SK-N-SH (cell line): ENCODE measurements at regions not wholly inside any gene's neighbourhood (a gene's known extent, or its start where the extent isn't known, plus 50 kb on each side); places are given as distances from the start of the nearest gene placed in this dataset.

Source experiments
- CTCF ChIA-PET: fragments of 300-600, 350-600 bp; formaldehyde crosslinking; extraction: SDS; loops from one replicate; lab custom pipeline; 2021; lab: Yijun Ruan, JAX
- POLR2A ChIA-PET: fragments of 350-600 bp; sonication (Branson Sonifier 250); formaldehyde crosslinking; extraction: SDS; loops from one replicate; lab custom pipeline; 2020; ENCODE audit warnings: antibody characterized with exemption, inconsistent platforms; lab: Yijun Ruan, JAX
- DNase-seq: peaks from one replicate; pipeline ENCODE4 v3.0.0; 2012
- H2AFZ ChIP-seq: fragments of 200-600 bp; sonication (generic); 2 replicates; pipeline ENCODE4 v1.8.1; 2016; ENCODE audit warnings: antibody characterized with exemption, mild to moderate bottlenecking, low read depth
- H3F3A ChIP-seq: fragments of 200-600 bp; sonication (generic); replicated peaks from 2 replicates; pipeline ENCODE3; 2016; ENCODE audit warnings: antibody characterized with exemption, mild to moderate bottlenecking; ENCODE audit not compliant: insufficient read depth
- H3K27ac ChIP-seq, 2 experiments: fragments of 200-500 bp in 1 of 2; fragments of 200-600 bp in 1 of 2; sonication (Bioruptor generic) in 1 of 2; sonication (generic), shearing (Covaris generic) in 1 of 2; 2 replicates each; pipeline versions ENCODE4 v1.5.1 to v1.6.1; 2014 to 2016; ENCODE audit warnings: low read depth in 2 of 2, inconsistent platforms in 1 of 2, low read length in 1 of 2, mild to moderate bottlenecking in 1 of 2, mixed read lengths in 1 of 2
- H3K27me3 ChIP-seq: fragments of 200-600 bp; sonication (generic), shearing (Covaris generic); 2 replicates; pipeline ENCODE4 v1.6.1; 2016; ENCODE audit warnings: mixed run types; ENCODE audit not compliant: insufficient read depth
- H3K36me3 ChIP-seq, 2 experiments: fragments of 200-500 bp in 1 of 2; fragments of 200-600 bp in 1 of 2; sonication (Bioruptor generic) in 1 of 2; sonication (generic) in 1 of 2; replicated peaks in 1 of 2; 2 replicates each; pipeline versions ENCODE3 to v1.5.1; 2014 to 2016; ENCODE audit warnings: low read length in 1 of 2, mild to moderate bottlenecking in 1 of 2; ENCODE audit not compliant: insufficient read depth in 2 of 2, control insufficient read depth in 1 of 2
- H3K4me1 ChIP-seq, 2 experiments: fragments of 200-500 bp in 1 of 2; fragments of 200-600 bp in 1 of 2; sonication (Bioruptor generic) in 1 of 2; sonication (generic), shearing (Covaris generic) in 1 of 2; 2 replicates each; pipeline versions ENCODE4 v1.5.1 to v1.6.1; 2014 to 2016; ENCODE audit warnings: low read depth in 1 of 2, low read length in 1 of 2, mixed run types in 1 of 2; ENCODE audit not compliant: insufficient read depth in 2 of 2, control insufficient read depth in 1 of 2
- H3K4me2 ChIP-seq: fragments of 200-600 bp; sonication (generic), shearing (Covaris generic); 2 replicates; pipeline ENCODE4 v1.6.1; 2017; ENCODE audit warnings: mixed run types
- H3K4me3 ChIP-seq, 2 experiments: fragments of 200-500 bp in 1 of 2; fragments of 200-600 bp in 1 of 2; sonication (Bioruptor generic) in 1 of 2; sonication (generic), shearing (Covaris generic) in 1 of 2; 2 replicates each; pipeline versions ENCODE4 v1.5.1 to v1.8.1; 2014 to 2016; ENCODE audit warnings: low read depth in 2 of 2, inconsistent platforms in 1 of 2, low read length in 1 of 2, mild to moderate bottlenecking in 1 of 2, mixed read lengths in 1 of 2, moderate library complexity in 1 of 2
- H3K79me2 ChIP-seq: fragments of 200-600 bp; sonication (generic); 2 replicates; pipeline ENCODE4 v1.8.1; 2017; ENCODE audit warnings: mild to moderate bottlenecking; ENCODE audit not compliant: insufficient read depth
- H3K9ac ChIP-seq: fragments of 200-600 bp; sonication (generic); 2 replicates; pipeline ENCODE4 v1.6.1; 2017; ENCODE audit warnings: mixed run types
- H3K9me2 ChIP-seq: fragments of 200-600 bp; sonication (generic); 2 replicates; pipeline ENCODE4 v1.6.1; 2017; ENCODE audit warnings: mixed run types
- H3K9me3 ChIP-seq: fragments of 200-600 bp; sonication (generic); 2 replicates; pipeline ENCODE4 v1.6.1; 2017; ENCODE audit warnings: mixed run types, mild to moderate bottlenecking, moderate library complexity
- H4K20me1 ChIP-seq: fragments of 200-600 bp; sonication (generic); 2 replicates; pipeline ENCODE4 v1.6.1; 2017; ENCODE audit warnings: mild to moderate bottlenecking, mixed run types; ENCODE audit not compliant: insufficient read depth
- CTCF ChIP-seq: fragments of 200-600 bp; sonication (generic); IDR thresholded peaks from 2 replicates; pipeline ENCODE4 v1.6.1; 2017; ENCODE audit warnings: antibody characterized with exemption, mild to moderate bottlenecking, moderate library complexity
- EZH2phosphoT487 ChIP-seq: fragments of 200-600 bp; sonication (generic); IDR thresholded peaks from 2 replicates; pipeline ENCODE4 v1.6.1; 2017; ENCODE audit warnings: low read depth, mixed run types, mild to moderate bottlenecking, antibody characterized with exemption, moderate library complexity, borderline replicate concordance
- FOSL2 ChIP-seq: IDR thresholded peaks from 2 replicates; pipeline ENCODE4 v1.4.0; 2012; ENCODE audit warnings: low read depth, mild to moderate bottlenecking, moderate library complexity, borderline replicate concordance
- FOXJ3 ChIP-seq: sonication (generic); formaldehyde crosslinking; IDR thresholded peaks from 2 replicates; pipeline ENCODE4 v1.5.1; 2020; ENCODE audit warnings: mild to moderate bottlenecking, missing genetic modification reagents
- GATA2 ChIP-seq: sonication (generic); formaldehyde crosslinking; IDR thresholded peaks from 2 replicates; pipeline ENCODE4 v1.5.0; 2020; ENCODE audit warnings: mild to moderate bottlenecking, missing genetic modification reagents
- IRF3 ChIP-seq: fragments of 150-350 bp; IDR thresholded peaks from 2 replicates; pipeline ENCODE4 v1.6.1; 2016; ENCODE audit warnings: mild to moderate bottlenecking, low read depth, low read length
- JUND ChIP-seq: IDR thresholded peaks from 2 replicates; pipeline ENCODE4 v1.4.0; 2012
- MAX ChIP-seq: IDR thresholded peaks from 2 replicates; pipeline ENCODE4 v1.4.0; 2012; ENCODE audit warnings: low read depth
- MXI1 ChIP-seq: IDR thresholded peaks from 2 replicates; pipeline ENCODE4 v1.6.1; 2012; ENCODE audit warnings: mild to moderate bottlenecking, low read depth, low read length, improper control_type of control experiment
- PBX3 ChIP-seq: IDR thresholded peaks from 2 replicates; pipeline ENCODE4; 2012
- POLR2AphosphoS5 ChIP-seq: IDR thresholded peaks from 2 replicates; pipeline ENCODE4 v1.6.1; 2012; ENCODE audit warnings: low read depth, low read length
- RCOR1 ChIP-seq: fragments of 150-350 bp; IDR thresholded peaks from 2 replicates; pipeline ENCODE4 v1.6.1; 2017; ENCODE audit warnings: antibody characterized with exemption, low read length
- RFX5 ChIP-seq: IDR thresholded peaks from 2 replicates; pipeline ENCODE4 v1.6.1; 2012; ENCODE audit warnings: mild to moderate bottlenecking, improper control_type of control experiment, low read length
- RXRA ChIP-seq: IDR thresholded peaks from 2 replicates; pipeline ENCODE4 v1.4.0; 2012; ENCODE audit warnings: low read depth, mild to moderate bottlenecking, borderline replicate concordance
- SMC3 ChIP-seq: IDR thresholded peaks from 2 replicates; pipeline ENCODE4 v1.6.1; 2012; ENCODE audit warnings: low read depth, low read length, improper control_type of control experiment
- TAF1 ChIP-seq: IDR thresholded peaks from 2 replicates; pipeline ENCODE4 v1.6.1; 2012; ENCODE audit warnings: low read depth, mild to moderate bottlenecking, low read length, moderate library complexity, borderline replicate concordance
- TCF12 ChIP-seq: IDR thresholded peaks from 2 replicates; pipeline ENCODE4 v1.4.0; 2012
- TEAD4 ChIP-seq: IDR thresholded peaks from 2 replicates; pipeline ENCODE4 v1.4.0; 2012; ENCODE audit warnings: mild to moderate bottlenecking, borderline replicate concordance; ENCODE audit not compliant: insufficient read depth
- USF2 ChIP-seq: fragments of 150-350 bp; IDR thresholded peaks from 2 replicates; pipeline ENCODE4 v1.6.1; 2017; ENCODE audit warnings: antibody characterized with exemption, low read length, low read depth, borderline replicate concordance
- ZBTB33 ChIP-seq: IDR thresholded peaks from 2 replicates; pipeline ENCODE4 v1.4.0; 2012; ENCODE audit warnings: low read depth, borderline replicate concordance
- WGBS: methylation state at CpG from one replicate; pipeline ENCODE4 v1.1.6; 2017; ENCODE audit warnings: low lambda C conversion rate; 5-methylcytosine and 5-hydroxymethylcytosine counted together
- TF ChIP-seq, protein P1 (sequence below): IDR thresholded peaks from 2 replicates; pipeline ENCODE4 v1.4.0; 2012; ENCODE audit warnings: low read depth, borderline replicate concordance
- TF ChIP-seq, protein P2 (sequence below): IDR thresholded peaks from 2 replicates; pipeline ENCODE4 v1.6.1; 2012; ENCODE audit warnings: mild to moderate bottlenecking, low read depth, low read length, moderate library complexity

- no peaks in the 10 kb centered on the region for H3K36me3 ChIP-seq
- no peaks in the 10 kb centered on the region; a peak in 2 of 4 replicates for H3K4me1 ChIP-seq
- H3K9ac ChIP-seq = no peak overlapping the region
- DNase-seq = peak; percentile 45
- H3K9me3 ChIP-seq = no peaks in the 10 kb centered on the region
- no peaks in the 10 kb centered on the region for H3K79me2 ChIP-seq
- no peak overlapping the region for H2AFZ ChIP-seq
- ChIA-PET POLR2A (no interaction called here), CTCF (no interaction called here)
- 13% methylated on average over 3 of the region's 3 CpGs for WGBS
- H3F3A ChIP-seq = no peaks in the 10 kb centered on the region
- no peaks in the 10 kb centered on the region for H3K27me3 ChIP-seq
- H3K4me3 ChIP-seq = no peak overlapping the region
- H4K20me1 ChIP-seq = no peaks in the 10 kb centered on the region
- H3K27ac ChIP-seq = peak overlapping the region in 1 of 2 experiments; percentile 86; a peak in 2 of 4 replicates
- no peaks in the 10 kb centered on the region for H3K9me2 ChIP-seq
- no peak overlapping the region for H3K4me2 ChIP-seq
- TF ChIP-seq RCOR1 = peak; percentile 90; the same call in 1 of the 2 replicates
- TF ChIP-seq TCF12 = peak; percentile 55
- no peak for TF ChIP-seq RXRA
- TF ChIP-seq, protein P1, sequence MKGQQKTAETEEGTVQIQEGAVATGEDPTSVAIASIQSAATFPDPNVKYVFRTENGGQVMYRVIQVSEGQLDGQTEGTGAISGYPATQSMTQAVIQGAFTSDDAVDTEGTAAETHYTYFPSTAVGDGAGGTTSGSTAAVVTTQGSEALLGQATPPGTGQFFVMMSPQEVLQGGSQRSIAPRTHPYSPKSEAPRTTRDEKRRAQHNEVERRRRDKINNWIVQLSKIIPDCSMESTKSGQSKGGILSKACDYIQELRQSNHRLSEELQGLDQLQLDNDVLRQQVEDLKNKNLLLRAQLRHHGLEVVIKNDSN = no peak
- no peak for TF ChIP-seq TAF1
- no peak for TF ChIP-seq TEAD4
- TF ChIP-seq FOSL2 = no peak
- no peak for TF ChIP-seq IRF3
- TF ChIP-seq MAX = no peak
- TF ChIP-seq MXI1 = no peak
- 0 out of 2 replicates have a peak, but pooled peaks have one; percentile 33 for TF ChIP-seq POLR2AphosphoS5
- no peak for TF ChIP-seq JUND
- TF ChIP-seq, protein P2, sequence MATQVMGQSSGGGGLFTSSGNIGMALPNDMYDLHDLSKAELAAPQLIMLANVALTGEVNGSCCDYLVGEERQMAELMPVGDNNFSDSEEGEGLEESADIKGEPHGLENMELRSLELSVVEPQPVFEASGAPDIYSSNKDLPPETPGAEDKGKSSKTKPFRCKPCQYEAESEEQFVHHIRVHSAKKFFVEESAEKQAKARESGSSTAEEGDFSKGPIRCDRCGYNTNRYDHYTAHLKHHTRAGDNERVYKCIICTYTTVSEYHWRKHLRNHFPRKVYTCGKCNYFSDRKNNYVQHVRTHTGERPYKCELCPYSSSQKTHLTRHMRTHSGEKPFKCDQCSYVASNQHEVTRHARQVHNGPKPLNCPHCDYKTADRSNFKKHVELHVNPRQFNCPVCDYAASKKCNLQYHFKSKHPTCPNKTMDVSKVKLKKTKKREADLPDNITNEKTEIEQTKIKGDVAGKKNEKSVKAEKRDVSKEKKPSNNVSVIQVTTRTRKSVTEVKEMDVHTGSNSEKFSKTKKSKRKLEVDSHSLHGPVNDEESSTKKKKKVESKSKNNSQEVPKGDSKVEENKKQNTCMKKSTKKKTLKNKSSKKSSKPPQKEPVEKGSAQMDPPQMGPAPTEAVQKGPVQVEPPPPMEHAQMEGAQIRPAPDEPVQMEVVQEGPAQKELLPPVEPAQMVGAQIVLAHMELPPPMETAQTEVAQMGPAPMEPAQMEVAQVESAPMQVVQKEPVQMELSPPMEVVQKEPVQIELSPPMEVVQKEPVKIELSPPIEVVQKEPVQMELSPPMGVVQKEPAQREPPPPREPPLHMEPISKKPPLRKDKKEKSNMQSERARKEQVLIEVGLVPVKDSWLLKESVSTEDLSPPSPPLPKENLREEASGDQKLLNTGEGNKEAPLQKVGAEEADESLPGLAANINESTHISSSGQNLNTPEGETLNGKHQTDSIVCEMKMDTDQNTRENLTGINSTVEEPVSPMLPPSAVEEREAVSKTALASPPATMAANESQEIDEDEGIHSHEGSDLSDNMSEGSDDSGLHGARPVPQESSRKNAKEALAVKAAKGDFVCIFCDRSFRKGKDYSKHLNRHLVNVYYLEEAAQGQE = no peak
- no peak for TF ChIP-seq RFX5
- TF ChIP-seq FOXJ3 (CRISPR knock-in tag) = peak; percentile 75; the same call in 1 of the 2 replicates
- TF ChIP-seq SMC3 = no peak
- TF ChIP-seq GATA2 = peak; percentile 87
- no peak for TF ChIP-seq USF2
- TF ChIP-seq PBX3 = no peak
- TF ChIP-seq EZH2phosphoT487 = no peak
- TF ChIP-seq CTCF = no peak
- no peak for TF ChIP-seq ZBTB33
Measured at GRCh38 chr6:67252663-67253062, 1382.4 kb upstream of the ADGRB3 start.
